ENCODE measurements at regions not wholly inside any gene's neighbourhood (a gene's known extent, or its start where the extent isn't known, plus 50 kb on each side); places are given as distances from the start of the nearest gene placed in this dataset.
"Not testable (repeated sequence)": the region's sequence is repeated elsewhere in the genome, so short reads cannot be mapped to it uniquely, and the experiment has no call there.

DNA sequence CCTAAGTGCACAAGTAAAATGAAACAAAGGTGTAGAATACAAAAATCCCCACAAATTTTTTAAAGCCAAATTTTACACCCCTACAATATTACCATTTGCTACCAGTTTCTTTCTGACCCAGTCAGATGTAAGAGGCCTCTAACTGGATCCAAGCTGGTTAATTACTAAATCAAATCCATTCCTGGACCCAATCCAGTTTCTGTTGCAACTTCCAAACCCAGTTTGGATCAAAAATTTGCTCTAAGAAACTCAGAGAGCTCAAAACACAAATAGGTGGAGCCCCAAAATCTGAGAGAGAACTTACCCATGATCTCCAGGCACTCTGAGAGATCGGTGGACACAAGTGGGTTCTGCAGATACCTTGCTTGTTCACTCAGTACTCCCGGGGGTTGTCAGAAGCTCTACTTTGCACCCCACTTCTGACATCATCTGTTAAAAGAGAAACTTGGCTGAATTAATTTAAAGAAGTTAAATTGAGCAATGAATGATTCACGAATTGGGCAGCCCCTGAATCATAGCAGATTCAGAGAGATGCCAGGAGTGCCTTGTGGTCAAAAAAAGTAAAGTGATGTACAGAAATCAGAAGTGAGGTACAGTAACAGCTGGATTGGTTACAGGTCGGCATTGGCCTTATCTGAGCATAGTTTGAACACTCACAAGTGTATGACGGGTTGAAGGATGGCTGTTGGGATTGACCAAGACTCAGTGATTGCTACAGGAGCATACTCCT is 448.0 kb downstream of the KCNT2 start:
- DNase-seq: no peak

DNA sequence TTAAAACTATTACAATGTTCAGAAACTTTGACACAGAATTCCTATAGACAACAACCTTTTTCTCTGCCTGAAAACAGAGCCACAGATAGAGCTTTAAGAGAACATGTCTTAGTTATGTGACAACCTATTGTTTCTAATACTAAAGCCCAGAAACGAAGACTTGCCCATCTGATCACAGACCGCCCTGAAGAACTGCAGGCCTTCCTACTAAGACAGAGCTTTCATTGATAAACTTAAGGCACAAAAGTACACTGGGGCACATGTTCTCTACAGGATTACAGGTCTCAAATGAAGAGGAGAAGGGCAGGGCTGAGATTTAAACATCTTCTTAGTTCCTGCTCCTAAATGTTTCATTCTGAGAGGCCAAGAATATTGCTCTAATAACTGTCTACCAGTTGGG is 452.7 kb downstream of the KCNT2 start:
- no peak for DNase-seq

DNA sequence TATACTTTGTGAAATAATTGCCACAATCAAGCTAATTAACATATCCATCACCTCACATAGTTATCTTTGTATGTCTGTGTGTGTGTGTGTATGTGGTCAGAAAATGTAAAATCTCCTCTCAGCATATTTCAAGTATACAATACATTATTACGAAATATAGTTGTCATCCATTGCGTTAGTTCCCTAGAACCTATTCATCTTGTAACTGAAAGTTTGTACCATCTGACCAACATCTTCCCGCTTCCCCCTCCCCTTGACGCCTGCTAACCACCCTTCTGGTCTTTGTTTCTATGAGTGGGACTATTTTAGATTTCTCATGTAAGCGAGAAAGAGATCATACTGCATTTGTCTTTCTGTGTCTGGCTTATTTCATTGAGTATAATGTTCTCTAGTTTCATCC is 455.3 kb downstream of the KCNT2 start:
- DNase-seq: no peak

DNA sequence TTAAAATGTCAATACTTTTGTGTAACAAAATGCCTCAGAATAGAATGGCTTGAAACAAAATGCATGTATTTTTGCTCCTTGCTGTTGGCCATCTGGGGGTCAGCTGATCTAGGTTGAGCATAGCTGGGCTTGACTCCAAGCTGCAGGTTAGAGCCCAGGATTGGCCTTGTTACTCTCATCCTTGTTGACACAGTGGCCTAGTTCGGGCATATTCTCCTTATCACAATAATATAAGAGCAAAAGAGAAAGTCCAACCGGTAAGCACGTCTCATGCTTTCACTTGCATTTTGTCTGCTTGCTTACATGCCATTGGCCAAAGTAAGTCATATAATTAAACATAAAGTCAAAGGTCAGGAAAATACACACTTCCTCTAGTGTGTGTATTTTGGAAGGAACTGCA is 456.2 kb downstream of the KCNT2 start:
- DNase-seq: no peak

DNA sequence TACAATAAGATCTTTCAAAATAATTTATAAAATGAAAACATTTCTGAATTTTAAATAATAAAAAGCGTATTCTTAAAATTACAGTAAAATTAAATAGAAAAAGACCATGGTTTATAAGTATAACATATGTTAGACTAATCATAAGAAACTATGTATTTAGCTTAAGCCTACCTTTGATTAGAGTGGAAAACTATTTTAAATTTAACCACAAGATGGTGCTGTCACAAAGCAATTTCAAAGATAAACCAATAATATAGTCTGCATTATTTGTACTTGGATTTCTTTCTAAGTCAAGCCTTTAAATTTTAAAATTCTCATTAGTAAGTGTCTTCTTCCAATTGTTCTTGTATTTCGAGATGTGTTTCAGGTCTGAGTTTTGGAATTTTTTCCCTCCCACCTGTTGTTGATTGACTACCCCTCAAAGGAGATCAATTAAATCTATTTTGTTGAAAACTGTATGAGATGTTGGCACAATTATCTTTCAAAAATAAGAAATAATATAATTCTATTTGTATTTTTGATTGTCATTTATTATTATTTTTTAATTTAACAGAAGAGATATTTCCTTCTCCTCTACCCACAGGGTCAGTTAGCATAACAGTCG is 459.8 kb downstream of the KCNT2 start:
- peak; percentile 63 for DNase-seq

DNA sequence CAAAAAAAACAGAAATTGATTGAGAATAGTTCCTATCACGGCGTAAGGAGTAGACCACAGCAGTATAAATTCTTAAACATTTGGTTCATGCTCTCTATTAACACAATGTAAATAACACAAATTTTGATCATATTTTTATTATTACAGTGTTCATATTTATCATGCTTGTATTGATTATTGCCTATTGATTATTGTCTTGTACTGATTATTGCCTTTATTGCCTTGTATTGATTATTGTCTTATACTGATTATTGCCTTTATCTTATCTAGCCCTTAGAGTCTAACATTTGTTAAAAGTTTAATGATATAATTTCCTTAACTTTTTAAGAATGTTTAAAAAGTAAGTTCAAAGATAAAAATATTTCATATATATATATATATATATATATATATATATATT is 460.7 kb downstream of the KCNT2 start:
- DNase-seq: no peak

DNA sequence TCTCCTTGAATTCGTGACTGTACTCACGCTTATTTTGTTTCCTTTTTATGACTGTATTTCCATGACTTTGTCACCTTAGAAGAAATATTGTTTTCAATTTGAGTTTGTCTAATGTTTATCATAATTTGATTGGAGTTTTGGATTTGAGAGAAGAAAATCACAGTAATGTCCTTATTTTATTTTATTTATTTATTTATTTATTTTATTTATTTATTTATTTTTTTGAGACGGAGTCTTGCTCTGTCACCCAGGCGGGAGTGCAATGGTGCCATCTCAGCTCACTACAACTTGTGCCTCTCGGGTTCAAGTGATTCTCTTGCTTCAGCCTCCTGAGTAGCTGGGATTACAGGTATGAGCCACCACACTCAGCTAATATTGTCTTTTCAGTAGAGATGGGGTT is 463.1 kb downstream of the KCNT2 start:
- not testable (repeated sequence) for DNase-seq

DNA sequence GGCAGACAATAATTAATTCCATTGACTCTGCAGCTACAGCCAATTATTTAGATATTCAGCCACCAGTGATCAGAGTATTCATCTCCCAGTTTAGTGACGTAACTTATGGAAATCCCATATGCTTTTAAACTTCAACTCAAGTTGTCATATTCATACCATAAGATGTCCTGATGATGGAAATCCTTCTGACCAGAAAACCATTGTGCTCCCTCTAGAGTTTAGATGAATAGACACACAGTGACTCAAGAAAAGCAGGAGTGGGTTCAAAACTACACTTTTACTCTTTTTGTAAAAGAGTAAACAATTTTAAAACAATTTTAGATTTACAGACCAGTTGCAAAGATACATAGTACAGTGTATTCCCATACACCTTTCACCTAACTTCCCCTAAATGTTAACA is 463.7 kb downstream of the KCNT2 start:
- no peak for DNase-seq

DNA sequence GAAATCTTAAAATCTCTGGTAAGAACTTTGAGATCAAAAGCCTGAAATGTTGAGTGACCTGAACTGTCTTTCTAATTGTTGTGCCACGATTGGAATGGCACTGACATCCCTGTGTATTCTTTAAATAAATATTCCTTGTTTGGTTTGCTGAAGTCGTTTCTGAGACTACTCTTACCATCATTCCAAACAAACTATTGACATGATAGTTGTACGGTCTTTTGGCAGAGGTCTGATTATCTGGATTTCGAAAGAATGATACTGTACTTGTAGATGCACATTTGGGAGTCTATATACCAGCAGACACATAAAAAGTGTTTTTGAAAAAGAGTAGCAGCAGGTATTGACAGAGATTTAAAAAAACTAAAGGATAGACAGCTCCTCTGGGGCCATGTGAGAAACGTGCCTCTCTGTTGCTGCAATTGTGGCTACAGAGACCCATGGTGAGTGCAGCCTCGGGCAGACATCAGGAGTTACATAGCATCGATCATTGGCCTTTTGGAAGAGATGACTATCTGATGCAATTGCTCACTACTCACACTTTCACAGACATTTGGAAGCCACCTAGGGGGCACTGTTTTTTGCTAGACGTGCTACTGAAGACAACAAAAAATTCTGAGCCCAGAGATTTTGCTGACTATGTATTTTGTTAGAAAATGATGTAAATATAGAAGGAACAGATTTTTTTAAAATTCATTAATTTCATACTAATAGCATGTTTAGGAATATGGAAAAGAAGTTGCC is 464.5 kb downstream of the KCNT2 start:
- peak; percentile 38 for DNase-seq

DNA sequence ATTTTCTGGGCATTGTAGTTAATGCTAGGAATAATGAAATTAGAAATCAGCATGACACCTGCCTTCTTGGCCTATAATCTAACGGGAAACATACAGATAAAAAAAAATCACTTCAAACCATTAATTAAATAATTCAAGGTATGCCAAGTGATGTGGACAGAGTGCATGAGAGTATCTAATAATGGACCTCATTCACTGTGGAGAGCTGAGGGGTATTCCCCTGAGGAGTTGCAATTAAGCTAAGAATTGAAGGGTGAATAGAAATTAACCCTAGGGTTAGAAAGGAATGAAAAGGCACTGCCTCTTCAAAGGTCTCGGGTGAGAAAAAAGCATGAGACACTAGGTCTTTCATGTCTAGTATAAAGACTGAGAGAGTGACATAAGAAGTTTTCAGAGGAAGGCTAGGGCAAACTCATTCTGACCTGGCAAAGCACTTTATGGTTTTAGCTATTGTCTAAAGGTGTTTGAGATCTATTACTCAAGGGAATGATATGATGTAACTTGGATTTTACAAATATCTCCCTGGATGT is 466.1 kb downstream of the KCNT2 start:
- DNase-seq: no peak

DNA sequence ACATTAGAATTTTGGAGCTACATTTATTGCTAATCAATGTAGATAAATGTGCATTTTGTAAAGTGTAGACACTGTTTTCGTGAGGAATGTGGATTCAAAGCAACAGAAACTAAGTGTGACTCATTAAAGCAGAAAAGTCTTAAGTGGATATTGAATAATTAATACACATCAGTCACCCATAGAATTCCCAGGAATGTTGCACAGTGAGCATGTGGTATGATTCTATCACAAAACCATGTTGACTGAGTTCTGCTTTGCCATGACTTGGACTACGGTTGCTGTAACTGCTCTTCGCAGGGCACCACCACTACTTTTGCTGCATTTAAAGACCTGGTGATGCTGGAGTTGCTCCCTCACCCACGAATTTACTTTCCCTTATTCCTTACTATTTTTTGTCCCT is 471.8 kb downstream of the KCNT2 start:
- no peak for DNase-seq

DNA sequence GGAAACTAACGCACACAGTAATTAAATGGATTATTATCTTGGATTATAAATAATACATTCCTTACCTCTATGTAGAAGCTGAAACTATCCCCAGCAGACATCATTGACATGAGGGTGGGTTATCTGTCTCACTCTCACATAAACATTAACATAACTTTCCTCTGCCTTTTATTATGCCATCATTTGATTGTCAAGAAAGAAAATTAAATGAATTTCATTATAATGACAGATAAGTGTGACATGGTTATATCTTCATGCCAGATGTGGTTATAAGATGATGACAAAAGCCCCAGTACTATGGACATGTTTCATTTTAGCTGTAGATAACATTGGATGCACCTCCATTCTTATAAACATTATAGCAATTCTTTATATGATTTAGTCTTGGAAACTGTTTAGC is 476.5 kb downstream of the KCNT2 start:
- no peak for DNase-seq

DNA sequence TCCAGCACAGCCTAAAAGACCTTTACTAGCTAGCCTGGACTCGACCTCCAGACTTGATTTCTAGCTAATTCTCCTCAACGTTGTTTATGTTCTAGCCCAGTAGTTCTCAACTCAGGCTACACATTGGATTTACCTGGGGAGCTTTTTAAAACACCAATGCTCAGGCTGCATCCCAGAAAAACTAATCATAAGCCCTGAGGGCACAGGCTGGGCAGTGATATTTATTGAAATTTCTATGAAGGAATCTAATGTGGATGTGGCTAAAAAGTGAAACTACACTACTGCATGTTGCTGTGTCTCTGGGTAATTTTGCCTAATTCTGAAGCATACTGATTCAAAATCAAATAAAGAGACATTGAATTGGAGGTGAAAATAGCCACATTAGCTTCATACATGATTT is 479.4 kb downstream of the KCNT2 start:
- no peak for DNase-seq

DNA sequence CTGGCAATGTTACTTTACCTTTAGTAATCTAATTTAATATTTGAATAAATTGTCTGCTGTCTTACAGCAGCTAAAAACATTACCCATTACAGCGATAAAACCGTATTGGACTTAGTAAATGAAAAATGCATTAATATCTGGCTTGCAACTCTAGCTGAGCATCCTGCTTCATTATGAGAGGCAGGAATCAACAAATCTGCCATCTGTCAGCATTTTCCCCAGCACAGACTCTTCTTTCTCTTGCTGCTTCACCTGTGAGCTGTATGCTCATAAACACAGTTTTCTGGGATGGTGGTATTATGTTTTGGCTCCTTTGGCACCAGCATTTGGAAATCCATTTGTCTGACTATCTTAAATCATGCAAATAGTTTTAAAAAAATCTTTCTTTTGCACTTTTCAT is 487.1 kb downstream of the KCNT2 start:
- peak; percentile 28 for DNase-seq

DNA sequence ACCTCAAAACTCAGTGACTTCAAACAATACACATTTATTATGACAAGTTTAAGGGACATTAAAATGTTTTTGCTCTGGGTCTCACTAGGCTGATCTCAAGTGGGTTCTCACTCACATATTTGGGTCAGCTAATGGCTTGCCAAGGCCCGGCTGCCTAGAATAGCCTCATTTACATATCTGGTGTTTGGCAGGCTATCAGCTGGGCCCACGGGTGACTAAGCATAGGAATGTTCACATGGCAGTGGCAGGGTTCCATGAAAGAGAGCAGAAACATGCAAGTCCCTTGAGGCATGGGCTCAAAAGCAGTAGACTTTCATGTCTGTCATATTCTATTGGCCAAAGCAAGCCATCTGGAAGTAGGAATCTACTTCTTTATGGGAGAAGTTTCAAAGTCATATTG is 492.6 kb downstream of the KCNT2 start:
- DNase-seq: no peak

DNA sequence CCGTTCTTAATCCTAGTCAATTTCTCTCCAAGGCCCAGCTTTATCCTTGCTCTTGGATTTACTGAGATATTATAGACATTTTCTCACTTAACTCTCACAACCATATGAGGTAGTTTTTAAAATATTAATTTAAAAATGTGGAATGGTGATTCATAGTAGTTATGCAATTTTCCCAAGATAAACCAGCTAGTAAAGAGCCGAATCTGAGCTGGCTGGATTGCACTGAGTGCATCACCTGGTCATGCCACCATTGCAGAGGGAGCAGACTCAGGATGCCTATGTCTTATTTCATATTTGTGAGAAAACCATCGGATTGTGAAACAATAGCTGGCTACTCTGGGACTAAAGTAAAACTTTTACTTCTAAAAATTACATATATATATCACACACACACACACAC is 494.0 kb downstream of the KCNT2 start:
- DNase-seq: no peak

DNA sequence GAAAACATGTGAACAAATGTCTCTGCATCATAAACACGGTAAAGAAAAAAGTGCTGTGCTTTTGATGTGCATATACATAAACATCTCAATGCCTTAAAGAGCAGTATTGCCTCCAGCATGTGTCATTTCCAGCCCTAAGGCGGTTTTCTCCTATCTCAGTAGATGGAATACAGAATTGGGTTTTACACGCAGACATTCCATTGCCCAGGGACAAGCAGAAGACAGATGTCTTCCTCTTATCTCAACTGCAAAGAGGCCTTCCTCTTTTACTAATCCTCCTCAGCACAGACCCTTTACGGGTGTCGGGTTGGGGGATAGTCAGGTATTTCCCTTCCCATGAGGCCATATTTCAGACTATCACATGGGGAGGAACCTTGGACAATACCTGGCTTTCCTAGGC is 499.2 kb downstream of the KCNT2 start:
- DNase-seq: not testable (repeated sequence)

DNA sequence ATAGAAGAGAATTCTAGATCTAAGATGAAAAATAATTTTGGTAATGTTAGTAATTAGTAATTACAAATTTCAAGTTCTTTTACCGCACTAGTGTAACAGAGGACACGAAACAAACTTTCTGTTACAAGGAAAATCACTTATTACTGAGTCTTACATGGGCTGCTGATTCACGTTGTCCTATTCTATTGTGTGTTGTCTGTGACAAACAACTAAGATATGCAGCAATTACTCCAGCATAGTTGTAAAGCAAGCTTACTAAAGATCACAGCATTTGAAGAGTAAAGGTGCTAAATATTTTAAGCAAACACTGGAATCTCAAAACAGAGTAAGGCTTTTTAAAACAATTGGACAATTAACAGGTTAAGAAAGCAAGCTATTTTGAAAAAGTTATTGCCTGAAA is 502.3 kb downstream of the KCNT2 start:
- no peak for DNase-seq

DNA sequence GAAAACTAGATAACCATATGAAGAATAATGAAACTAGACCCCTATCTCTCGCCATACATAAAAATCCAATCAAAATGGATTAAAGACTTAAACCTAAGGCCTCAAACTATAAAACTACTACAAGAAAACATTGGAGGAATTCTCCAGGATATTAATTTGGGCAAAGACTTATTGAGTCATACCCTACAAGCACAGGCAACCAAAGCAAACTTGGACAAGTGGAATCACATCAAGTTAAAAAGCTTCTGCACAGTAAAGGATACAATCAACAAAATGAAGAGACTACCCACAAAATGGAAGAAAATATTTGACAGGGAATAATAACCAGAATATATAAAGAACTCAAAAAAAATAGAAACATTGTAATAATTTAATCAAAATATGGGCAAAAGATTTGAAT is 505.4 kb downstream of the KCNT2 start:
- no peak for DNase-seq

DNA sequence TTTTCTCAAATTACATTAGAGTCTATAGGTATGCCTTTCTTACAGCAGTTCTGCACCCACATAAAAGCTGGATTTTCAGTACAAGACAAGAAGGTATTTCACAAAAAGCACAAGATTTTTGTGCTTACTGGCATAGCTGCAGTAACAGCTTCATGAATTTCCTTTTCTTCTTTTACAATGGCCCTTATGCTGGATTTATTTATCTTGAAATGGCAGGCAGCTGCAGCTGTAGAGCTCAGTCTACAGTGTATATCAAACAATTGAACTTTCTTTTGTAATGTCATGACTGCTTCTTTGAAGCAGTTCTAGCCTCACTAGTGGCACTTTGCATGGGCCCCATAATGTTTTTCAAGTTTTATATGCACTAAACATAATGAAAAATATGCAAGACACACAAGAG is 510.2 kb downstream of the KCNT2 start:
- no peak for DNase-seq

DNA sequence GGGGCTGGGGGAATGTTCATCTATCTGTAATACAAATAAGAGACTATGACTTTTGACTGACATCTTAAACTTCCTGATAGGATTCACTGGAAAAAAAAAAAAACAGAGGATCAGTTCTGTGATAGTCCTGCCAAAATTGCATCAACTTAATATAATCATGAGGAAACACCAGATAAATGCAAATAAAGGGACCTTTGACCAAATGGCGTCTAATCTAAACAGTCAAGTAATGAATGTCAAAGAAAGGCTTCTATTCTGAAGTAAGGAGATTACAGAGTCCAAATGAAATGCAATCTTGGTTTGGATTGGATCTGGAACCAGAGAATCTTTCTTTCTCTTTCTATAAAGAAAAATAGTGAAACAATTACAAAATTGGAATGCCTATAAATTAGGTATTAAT is 513.4 kb downstream of the KCNT2 start:
- no peak for DNase-seq

DNA sequence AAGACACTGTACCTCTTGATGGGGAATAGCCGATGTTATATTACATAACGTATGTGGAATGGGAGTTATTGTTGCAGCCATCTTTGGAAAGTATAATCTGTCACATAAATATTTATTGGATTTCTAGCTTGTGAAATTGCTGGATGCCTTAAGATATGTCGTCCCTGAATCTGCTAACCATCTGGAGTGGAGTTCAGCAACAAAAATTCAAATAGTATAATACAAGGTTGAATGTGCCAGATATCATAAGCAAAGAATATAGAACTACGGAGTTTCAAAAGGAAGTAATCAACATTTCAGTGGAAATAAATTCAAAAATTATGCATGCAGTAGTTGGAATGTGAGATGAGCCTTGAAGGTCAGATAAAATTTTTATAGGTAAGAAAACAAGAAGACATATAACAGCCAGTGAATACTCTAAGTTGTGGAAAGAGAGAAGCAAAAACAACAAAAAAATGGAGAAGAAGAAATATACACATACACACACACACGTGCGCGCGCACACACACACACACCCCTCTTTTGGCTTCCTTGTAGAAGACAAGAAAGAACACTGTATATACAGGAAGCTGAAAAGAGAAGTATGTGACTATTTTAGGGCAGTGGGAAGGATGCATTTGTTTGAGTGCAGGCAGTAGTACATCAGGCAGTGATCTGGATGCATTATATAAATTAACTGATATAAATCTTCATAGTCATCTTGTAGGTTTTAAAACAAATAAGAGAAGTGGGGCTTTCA is 516.7 kb downstream of the KCNT2 start:
- no peak for DNase-seq

DNA sequence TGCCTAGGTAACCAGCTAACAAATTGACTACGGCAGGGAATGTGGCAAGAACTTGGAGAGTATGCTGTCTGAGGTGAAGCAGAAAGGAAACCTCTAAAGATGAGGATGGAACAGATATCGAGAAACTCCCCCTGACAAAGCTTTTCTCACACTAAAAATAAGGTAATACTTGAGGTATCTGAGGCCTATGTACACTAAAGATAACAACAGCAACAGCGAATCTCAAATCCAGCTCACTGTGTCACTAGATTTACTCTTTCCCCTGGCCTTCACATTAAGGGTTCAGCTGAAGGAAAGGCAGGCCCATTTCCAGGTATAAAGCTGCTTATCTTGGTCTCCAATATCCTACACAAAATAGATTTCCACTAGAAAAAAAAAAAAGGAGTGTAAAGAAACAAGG is 518.0 kb downstream of the KCNT2 start:
- no peak for DNase-seq
